ENCODE measurements at regions not wholly inside any gene's neighbourhood (a gene's known extent, or its start where the extent isn't known, plus 50 kb on each side); places are given as distances from the start of the nearest gene placed in this dataset.
"Not testable (repeated sequence)": the region's sequence is repeated elsewhere in the genome, so short reads cannot be mapped to it uniquely, and the experiment has no call there.

GRCh38 chr2:161072436-161072835 lies 87.8 kb upstream of the TANK start:
- TF ChIP-seq, protein P1, sequence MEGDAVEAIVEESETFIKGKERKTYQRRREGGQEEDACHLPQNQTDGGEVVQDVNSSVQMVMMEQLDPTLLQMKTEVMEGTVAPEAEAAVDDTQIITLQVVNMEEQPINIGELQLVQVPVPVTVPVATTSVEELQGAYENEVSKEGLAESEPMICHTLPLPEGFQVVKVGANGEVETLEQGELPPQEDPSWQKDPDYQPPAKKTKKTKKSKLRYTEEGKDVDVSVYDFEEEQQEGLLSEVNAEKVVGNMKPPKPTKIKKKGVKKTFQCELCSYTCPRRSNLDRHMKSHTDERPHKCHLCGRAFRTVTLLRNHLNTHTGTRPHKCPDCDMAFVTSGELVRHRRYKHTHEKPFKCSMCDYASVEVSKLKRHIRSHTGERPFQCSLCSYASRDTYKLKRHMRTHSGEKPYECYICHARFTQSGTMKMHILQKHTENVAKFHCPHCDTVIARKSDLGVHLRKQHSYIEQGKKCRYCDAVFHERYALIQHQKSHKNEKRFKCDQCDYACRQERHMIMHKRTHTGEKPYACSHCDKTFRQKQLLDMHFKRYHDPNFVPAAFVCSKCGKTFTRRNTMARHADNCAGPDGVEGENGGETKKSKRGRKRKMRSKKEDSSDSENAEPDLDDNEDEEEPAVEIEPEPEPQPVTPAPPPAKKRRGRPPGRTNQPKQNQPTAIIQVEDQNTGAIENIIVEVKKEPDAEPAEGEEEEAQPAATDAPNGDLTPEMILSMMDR (IDR thresholded peaks at IDR 0.05; ENCODE audit: insufficient read depth, low read depth, low read length) = not testable (repeated sequence)
- not testable (repeated sequence) for TF ChIP-seq EZH2 (IDR thresholded peaks at IDR 0.05; ENCODE audit: insufficient read depth, low read length)

Measured in astrocyte (in vitro differentiated cells and primary cell).